ENCODE measurements at regions not wholly inside any gene's neighbourhood (a gene's known extent, or its start where the extent isn't known, plus 50 kb on each side); places are given as distances from the start of the nearest gene placed in this dataset.

DNA sequence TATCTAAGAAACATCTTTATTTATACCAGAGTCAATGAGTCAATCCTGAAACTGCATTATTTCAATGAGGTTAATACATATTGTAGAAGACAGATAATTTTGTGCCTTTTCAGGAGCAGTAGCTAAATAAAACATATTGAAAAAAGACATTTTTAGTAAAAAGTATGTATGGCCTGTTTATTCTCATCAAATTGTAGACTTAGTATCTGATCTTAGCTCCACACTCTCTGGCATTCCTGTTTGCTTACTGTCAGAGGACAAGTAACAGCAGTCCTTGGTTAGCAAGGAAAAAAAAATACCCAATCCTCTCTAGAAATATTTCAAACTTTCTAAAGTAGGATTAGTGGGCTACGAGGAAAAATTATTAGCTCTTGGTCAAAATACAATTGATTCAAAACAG lies 50.5 kb upstream of the GUCY1A1 start:
- no peak for ATAC-seq

DNA sequence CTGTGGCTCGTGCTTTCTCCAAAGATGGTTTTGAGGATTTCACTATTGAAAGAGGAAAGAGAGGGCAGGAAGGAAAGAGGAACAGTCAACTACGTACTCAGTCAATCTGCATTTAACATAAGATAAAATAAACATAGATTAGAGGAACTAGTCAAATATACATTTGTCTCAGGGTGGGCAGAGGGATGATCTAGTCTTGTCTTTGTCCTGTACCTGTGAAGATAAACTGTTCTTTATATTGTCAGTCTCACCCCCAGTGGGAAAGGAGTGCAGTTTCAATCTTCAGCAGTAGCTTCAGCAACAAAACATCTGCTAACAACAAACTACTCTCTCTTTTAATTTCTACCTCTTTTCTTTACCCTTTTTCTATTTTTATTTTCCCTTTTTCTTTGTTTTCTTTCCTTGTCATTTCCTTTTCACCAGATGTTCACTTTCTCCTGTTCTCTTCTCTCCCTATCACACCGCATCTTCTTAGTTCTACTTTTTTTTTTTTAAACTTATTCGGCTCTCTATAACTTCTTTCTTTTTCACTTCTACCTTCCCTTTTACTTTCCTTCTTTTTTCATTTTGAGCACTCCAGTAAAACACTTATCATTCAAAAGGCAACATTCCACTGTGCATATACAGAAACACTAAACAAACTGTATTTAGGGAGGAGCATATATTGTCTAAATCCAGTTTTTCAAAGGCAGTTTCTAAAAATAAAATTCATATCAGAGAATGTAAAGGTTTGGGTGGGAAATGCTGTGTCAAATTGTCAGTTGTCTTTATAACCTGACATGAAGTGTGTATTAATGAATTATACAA lies 51.4 kb upstream of the GUCY1A1 start:
- no peak for ATAC-seq

DNA sequence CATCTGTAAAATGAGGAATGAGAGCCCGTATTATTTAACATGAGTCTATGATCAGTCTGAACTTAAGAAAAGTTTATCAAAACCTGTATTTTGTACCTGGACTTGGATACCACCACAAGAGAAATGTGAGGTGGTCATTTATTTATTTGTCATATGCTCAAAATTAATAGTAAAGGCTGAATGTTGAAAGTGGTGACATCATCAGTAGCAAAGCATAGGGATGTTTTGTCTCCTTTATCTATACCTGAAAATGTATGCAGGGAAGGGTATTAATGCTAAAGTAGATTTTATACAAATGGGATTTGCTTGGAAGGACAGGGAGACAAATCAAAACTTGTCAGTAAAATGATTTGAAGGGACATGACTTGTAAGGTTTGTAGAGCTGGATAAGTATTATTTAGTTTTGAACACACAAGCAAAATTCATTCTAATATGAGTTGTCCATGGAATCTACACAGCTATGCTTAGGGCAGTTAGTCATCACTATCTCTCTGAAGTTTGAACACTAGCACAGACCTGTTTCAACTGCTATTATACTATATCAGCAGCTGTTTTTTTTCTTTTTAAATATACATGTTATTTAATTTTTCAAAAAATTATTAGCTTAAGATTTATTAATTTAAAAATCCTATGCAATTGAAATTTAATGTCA lies 52.4 kb upstream of the GUCY1A1 start:
- ATAC-seq = peak; percentile 36

DNA sequence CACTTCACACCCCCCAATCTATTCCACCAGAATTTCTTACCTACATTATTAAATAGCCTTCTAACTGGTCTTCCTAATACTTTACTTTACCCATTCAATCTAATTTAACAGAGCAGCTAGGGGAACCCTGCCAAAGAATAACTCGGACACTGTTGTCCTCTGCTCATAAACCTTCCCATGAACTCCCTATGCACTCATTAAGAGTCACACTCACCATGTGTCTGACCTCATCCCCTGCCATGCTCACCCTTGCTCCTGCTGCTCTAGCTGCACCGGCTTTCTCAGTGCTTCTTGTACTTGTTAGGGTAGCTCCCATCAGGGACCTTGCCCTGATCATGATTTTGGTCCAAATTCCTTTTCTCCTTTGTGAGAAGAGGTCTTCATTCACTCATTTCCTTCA lies 54.6 kb upstream of the GUCY1A1 start:
- ATAC-seq = no peak

DNA sequence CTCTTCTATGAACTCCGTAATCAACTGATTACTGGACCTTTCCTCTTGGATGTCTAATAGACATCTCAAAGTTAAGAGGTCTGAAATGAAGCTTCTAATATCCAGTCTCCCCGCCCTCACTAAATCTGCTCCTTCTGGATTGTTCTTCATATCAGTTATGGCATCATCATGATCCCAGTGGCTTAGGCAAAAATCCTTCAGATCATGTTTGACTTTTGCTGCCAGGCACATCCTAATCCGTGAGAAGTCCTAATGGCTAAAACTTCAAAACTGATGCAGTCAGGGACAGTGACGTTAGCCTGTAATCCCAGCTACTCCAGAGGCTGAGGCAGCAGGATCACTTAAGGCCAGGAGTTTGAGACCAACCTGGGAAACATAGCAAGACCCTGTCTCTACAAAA lies 55.1 kb upstream of the GUCY1A1 start:
- no peak for ATAC-seq

DNA sequence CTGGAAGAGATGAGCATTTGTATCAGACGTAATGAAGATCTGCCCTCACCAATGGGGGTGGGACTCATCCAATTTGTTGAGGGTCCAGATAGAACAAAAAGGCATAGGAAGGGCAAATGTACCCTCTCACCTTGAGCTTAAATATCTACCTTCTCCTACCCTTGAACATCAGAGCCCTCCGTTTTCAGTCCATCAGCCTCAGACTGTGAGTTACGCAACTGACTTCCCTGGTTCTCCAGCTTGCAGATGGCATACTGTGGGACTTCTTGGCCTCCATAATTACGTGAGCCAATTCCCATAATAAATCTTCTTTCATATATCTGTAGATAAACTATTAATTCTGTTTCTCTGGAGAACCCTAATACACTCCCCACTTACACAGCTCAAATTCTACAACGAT lies 56.5 kb upstream of the GUCY1A1 start:
- no peak for ATAC-seq

DNA sequence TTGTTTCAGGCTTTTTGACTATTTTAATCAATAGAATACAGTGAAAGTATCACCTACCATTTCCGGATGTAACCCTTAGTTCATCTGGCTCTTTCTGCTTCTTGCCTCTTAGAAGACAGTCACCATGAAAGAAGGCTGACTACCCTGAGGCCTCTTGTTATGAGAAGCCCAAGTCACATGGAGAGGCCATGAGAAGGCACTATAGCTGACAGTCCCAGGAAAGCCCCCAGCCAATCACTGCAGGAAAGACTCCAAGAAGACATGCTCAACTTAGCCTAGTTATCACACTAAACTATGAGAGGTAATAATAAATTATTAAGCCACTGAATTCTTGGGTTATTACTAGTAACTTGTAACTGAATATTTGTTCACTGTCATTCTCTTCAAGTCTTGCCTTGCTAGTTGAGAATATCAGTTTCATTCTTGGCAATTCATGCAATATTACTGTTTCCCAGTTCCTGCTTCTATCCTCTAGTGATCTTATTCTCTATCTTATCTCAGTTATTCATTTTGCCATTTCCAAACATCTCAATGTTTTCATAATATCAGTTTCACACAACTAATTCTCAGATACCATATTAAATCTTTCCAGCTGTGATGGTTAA lies 57.1 kb upstream of the GUCY1A1 start:
- no peak for ATAC-seq

DNA sequence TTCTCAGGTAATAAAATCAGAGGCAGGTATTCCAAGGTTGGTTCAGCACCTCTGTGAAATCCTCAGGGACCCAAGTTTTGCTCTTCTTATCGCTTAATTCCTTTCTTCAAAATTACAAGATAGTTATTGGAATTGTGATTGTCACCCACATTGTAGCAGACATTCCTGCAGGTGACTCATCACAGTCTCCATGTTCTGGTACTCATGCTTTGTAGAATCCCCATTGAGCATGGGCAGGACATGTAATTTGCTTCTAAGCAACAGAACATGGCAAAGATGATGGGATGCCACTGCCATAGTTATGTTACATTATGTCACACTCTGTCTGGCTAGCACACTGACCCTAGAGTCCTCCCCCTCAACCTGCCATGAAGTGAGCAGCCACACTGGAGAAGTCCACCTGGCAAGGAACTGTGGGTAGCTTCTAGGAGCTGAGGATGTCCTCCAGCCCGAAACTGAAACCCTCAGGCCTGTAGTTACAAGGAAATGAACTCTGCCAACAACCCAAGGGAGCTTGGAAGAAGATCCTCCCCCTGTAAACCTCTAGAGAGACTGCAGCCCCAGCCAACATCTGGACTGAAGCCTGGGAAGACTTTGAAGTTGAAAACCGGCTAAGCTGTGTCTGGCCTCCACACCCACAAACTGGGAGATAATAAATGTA lies 58.3 kb upstream of the GUCY1A1 start:
- no peak for ATAC-seq

DNA sequence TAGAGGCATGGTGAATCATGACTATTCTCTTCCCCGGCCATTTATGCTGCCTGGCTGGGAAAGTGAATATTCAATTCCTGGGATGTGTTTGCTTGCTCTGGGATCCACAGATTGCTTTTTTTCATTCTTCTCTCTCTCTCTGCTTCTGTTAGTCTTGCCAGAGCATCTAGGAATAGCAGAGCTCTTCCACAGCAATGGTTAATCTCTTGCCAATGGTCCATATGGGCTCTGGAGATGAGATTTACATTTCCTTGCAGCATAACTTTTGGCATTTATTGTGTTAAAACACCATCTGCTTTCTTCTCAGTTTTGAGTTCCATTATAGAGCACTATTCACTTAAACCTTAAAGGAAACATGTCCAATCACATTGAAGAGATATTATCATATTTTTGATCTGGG lies 59.2 kb upstream of the GUCY1A1 start:
- no peak for ATAC-seq

DNA sequence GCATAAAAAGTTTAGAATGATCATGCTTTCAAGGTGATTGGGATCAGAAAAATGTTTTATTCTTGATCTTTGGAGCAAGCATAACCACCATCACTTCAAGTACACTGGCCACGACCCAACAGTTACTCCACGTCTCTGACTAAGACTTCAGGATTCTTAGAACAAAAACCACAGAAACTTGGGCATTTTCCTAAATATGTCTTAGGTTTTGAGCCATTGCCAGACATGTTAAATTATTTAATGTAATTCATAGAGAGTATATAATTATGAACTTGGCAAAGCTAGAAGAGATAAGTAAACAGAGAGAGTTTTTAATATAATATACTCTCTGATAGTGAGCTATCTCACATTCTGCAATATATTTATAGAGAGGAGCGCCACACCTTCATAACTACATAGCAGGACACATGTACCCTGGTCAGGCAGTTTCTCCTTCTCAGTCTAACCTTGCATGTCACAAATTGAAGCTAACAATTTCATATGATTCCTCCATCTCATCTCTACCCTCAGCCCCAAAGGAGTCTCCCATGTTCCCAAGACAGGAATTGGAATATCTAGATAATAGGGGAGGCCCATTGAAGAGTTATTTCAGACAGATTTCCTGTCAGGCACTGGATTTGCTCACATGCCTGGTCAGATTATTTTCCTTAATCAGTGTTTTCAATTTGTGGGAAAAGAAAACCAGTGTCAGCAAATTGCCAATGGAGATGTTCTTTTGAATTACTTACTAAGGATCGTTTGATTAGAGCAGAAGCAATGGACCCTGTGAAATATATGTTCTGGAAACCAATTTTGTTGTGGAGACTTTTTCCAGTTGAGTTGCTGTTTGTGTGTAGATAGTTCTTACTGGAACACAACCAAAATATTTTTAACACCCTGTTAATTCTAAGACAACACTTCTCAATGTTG lies 61.7 kb upstream of the GUCY1A1 start:
- no peak for ATAC-seq

DNA sequence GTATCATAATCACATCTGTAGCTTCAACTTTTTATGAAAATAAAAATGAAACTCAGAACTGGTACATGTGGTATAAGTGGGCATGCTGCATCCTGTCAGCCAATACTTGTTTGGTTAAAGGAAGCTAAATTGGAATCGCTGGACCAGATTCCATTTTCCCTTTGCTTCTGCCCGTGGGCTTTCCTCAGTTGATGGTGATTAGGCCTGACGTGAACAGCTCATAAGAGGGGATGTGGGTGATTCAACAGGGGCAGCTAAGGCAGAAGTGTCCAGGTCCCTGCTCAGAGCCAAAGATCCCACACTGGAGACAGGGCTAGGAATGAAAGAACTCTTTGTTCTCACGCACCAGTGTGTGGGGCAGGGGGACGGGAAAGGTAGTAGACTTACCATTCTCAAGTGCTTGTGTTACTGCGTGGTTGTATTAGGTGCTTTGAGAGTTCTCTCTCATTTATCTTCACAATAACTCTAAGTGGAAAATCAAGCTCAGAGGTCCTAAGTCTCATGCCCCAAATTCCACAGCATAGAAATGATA lies 63.2 kb upstream of the GUCY1A1 start:
- no peak for ATAC-seq

DNA sequence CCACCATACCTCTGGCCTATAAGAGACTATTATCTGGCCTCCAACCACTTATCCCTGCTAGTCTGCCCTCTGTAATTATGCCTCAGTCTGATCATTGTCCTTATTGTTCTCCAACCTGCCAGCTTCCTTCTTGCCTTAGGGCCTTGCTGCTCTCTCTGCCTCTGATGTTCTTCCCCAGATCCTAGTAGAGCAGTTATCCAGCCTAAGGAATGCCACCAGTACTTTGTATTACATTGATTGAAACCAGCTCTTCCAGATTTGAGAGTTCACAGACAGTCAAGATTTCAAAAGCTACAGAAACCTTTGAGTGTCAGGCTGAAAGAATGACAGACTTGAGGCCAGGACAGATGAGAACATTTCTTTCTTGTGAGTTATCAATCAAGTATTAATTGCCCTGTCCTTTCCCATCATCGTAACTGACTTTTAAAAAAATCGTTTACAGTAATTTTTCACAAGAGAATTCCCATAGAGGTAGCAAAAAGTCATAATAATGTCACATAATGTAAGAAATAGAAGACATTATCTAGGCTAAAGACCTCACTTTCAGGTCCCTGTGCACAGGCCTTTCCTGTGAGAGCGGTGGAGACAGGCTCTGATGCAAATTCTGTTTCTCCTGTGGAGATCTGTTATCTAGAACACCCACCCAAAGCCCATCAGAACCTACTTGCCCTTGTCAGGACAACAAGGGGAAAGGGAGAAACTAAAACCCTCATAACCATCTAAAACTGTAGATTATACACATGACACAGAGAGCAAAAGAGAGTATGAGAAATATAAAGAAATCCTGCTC lies 64.1 kb upstream of the GUCY1A1 start:
- ATAC-seq = no peak

DNA sequence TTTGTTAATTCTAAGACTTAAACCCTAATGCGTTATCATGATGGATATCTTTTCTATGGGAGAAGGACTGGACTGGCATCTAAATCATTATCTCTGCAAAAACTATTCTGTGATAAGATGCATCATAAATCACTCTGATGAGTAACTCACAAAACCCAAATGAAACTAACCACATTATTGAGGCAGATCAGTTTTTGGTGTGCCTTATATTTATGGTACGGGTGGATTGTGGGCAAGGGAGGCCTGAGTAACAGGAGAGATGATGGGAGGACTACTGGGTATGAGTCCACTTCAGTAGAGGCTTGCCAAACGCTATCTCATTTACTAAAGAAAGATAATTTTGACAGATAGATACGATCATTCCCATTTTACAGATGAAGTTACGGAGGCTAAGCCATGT lies 66.4 kb upstream of the GUCY1A1 start:
- ATAC-seq = no peak

DNA sequence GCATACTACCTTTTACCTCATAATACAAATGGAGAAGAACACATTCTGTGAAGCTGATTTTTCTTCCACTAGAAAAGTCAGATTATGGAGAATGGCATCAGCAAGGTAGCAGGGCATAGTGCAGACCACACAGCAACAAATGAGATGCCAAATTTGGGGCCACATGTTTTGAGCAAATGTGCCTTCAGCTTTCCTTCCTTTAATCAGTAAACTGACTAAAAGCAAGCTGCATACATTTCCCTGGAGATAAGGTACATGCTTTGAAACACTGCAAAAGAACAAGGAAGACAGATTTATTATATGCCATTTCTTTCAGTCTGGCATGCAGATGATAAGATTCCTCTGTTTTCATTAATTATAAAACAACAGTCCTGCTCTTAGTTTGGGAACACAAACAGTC lies 67.1 kb upstream of the GUCY1A1 start:
- no peak for ATAC-seq

DNA sequence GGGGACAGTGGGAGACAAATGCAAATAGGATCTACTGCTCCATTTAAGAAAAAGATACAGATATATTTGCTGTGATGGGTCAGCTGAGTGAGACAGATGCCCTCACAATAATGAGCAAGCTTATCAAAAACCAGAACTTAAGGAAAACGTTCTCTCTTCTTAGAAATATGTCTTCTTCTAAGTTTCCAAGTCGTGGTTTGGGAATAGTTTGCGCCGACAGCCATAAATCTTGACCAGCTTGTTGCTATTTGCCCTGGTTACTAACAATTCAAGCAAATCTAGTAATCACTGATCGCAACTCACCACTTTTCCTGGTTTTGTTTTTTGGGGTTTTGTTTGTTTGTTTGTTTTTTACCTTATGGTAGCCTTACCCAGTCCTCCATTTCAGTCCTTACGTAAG lies 67.6 kb upstream of the GUCY1A1 start:
- no peak for ATAC-seq

DNA sequence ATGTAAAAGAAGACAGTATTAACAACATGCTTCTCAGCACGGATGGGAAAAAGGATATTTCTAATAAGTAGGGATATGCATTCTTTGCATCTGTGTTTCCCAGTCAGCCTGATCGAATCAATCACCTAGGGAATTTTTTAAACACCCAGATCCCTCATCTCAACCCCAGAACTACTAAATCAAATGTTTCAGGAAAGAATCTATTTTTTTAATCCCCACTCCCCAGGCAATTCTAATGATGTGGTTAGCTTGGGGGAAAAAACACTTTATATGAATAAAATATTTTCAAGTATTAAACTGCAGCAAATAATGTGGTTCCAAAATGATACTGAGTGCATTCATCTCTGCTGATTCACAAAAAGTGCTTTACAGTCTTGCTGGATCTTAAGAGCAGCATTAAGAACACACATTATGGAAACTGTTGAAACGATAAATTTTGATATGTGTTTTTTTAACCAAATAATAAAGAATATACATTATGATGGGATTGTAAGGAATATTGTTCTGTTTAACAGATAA lies 68.7 kb upstream of the GUCY1A1 start:
- no peak for ATAC-seq

DNA sequence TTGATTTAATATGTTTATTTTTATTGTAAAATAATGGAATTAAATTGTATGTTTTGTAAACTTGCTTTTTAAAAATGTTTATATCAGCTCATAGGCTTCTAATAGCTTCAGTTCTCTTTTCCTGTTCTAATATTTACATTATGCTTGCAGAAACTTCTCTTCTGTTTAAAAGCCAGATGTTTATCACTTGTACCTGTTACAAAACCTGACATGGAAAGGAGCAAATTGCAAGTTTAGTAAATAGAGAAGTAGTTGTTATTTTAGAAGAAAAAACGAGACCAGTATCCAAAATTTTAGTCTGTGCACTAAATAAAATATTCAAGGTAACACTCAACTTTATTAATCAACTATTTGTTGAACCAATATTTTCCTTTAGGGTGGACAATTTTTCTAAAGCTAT lies 69.4 kb upstream of the GUCY1A1 start:
- no peak for ATAC-seq

DNA sequence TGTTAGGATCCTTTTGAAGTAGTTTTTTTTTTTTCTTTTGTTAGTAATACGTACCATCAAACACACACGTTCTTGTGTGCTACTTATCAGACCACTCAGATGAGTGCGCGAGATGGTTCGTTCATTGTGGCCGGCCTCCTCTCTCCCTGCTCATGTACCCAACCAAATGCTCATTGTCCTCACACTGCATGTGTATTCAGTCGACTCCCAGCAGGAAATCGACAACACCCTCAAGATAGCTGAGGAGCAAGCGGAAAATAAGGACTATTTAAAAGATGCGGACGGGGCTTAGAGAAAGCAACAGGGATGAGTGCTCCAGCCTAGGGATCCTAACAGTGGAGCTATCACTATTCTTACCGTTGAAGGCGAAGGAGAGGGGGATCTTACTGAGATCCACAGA lies 72.9 kb upstream of the GUCY1A1 start:
- ATAC-seq = no peak

DNA sequence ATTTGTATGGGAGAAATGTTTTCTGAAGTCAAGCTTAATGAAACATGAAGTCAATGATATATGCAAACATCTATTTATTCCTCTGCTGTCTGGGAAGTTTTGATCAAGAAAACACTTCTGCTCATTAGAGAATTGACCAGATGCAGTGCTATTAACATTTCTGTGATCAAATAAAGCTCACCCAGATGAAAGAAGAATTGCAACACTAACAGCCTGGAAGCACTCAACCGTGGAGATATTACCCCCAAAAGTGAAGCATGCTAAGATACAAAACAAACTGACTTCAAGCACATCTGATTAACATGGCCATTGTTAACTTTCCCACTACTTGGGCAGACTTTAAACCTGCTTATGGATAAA lies 73.7 kb upstream of the GUCY1A1 start:
- no peak for ATAC-seq

DNA sequence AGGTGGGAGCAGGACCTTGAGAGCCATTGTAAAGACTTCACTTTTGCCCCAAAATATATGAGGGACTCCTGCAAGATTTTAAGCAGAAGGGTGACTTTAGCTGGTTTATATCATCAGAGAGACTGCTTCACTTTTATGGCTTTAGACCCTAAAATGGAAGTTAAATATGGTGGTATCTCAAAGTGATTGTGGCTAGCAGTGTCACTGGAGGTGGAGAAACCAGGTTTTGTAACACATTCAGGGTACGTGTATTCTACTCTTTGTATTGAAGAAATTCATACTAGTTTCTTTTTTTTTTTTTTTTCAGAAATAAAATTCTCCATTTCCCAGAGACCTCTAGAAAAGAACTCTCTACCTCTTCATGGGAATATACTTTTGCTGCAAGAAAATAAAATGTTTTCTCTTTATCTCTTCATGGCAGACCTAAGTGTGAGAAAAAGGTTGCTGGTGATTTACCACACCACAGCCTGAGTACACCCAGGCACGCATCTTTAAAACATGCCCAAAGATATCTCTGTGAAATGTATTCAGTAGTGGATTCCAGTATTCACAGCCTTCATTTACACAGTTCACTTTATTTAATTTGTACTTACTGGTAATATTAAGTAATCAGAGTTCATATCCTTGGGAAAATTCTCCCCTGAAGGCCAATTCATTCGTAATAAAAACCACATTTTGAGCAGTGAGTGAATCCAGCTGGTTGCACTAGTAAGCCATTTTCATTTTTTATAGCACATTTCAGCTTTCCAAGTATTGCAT lies 74.3 kb upstream of the GUCY1A1 start:
- no peak for ATAC-seq
